ENCODE measurements at regions not wholly inside any gene's neighbourhood (a gene's known extent, or its start where the extent isn't known, plus 50 kb on each side); places are given as distances from the start of the nearest gene placed in this dataset.

GRCh38 chr3:148075771-148076716 is 621.7 kb upstream of the AGTR1 start:
- no peak for TF ChIP-seq EP300 (conservative IDR thresholded peaks at IDR 0.05; ENCODE audit: poor library complexity, severe bottlenecking)
- TF ChIP-seq SMC3 (conservative IDR thresholded peaks at IDR 0.05; ENCODE audit: poor library complexity) = peak; percentile 81
- TF ChIP-seq CTCF (IDR thresholded peaks at IDR 0.05; ENCODE audit: poor library complexity, severe bottlenecking) = peak; percentile 83
- TF ChIP-seq RAD21 (conservative IDR thresholded peaks at IDR 0.05) = peak; percentile 87
- Histone ChIP-seq H3K27ac (ENCODE audit: low read length) (peak overlapping the region; percentile 42), H4K20me1 (ENCODE audit: insufficient read depth) (no peaks in the 10 kb centered on the region), H3F3A (ENCODE audit: insufficient read depth, low read length, poor library complexity, severe bottlenecking) (no peaks in the 10 kb centered on the region), H2AFZ (ENCODE audit: low read depth, low read length) (no peak overlapping the region), H3K4me3 (ENCODE audit: low read length) (no peak overlapping the region), H3K4me2 (ENCODE audit: low read length) (peak overlapping the region; percentile 10), H3K9ac (ENCODE audit: low read length) (no peak overlapping the region), H3K9me3 (ENCODE audit: low read length) (no peaks in the 10 kb centered on the region), H3K27me3 (ENCODE audit: insufficient read depth, low read depth, low read length) (no peaks in the 10 kb centered on the region), H3K36me3 (ENCODE audit: insufficient read depth, low read length) (no peaks in the 10 kb centered on the region), H3K9me2 (ENCODE audit: insufficient read depth, low read length) (no peaks in the 10 kb centered on the region), H3K79me2 (replicated peaks; ENCODE audit: insufficient read depth, low read length) (peaks cover 13% of the 10 kb centered on the region)

GRCh38 chr3:148077318-148077923 is 620.3 kb upstream of the AGTR1 start:
- H3K9me2 ChIP-seq (ENCODE audit: insufficient read depth, low read length) = no peaks in the 10 kb centered on the region
- no peak overlapping the region for H3K4me2 ChIP-seq (ENCODE audit: low read length)
- peaks cover 15% of the 10 kb centered on the region for H3K79me2 ChIP-seq (replicated peaks; ENCODE audit: insufficient read depth, low read length)
- H3K27me3 ChIP-seq (ENCODE audit: insufficient read depth, low read depth, low read length) = no peaks in the 10 kb centered on the region
- TF ChIP-seq MXI1 (conservative IDR thresholded peaks at IDR 0.05; ENCODE audit: poor library complexity, severe bottlenecking) (no peak), REST (IDR thresholded peaks at IDR 0.05; ENCODE audit: borderline replicate concordance) (no peak), RAD21 (conservative IDR thresholded peaks at IDR 0.05) (peak; percentile 66), EP300 (conservative IDR thresholded peaks at IDR 0.05; ENCODE audit: poor library complexity, severe bottlenecking) (no peak), CTCF (IDR thresholded peaks at IDR 0.05; ENCODE audit: poor library complexity, severe bottlenecking) (peak; percentile 73), SMC3 (conservative IDR thresholded peaks at IDR 0.05; ENCODE audit: poor library complexity) (peak; percentile 68), EZH2 (IDR thresholded peaks at IDR 0.05; ENCODE audit: borderline replicate concordance, insufficient read depth, low read length, poor library complexity, severe bottlenecking) (no peak), POLR2AphosphoS5 (IDR thresholded peaks at IDR 0.05) (no peak), TAF1 (IDR thresholded peaks at IDR 0.05; ENCODE audit: low read depth) (no peak)
- H3K9me3 ChIP-seq (ENCODE audit: low read length) = no peaks in the 10 kb centered on the region
- no peak overlapping the region for H2AFZ ChIP-seq (ENCODE audit: low read depth, low read length)
- no peaks in the 10 kb centered on the region for H4K20me1 ChIP-seq (ENCODE audit: insufficient read depth)
- no peak overlapping the region for H3K27ac ChIP-seq (ENCODE audit: low read length)
- H3F3A ChIP-seq (ENCODE audit: insufficient read depth, low read length, poor library complexity, severe bottlenecking) = no peaks in the 10 kb centered on the region
- H3K9ac ChIP-seq (ENCODE audit: low read length) = no peak overlapping the region
- H3K36me3 ChIP-seq (ENCODE audit: insufficient read depth, low read length) = no peaks in the 10 kb centered on the region
- H3K4me3 ChIP-seq (ENCODE audit: low read length) = no peak overlapping the region
